CD4-positive, alpha-beta T cell treated with Interleukin-6 at 100 ng/mL for 8 hours (primary cell): ENCODE measurements at regions not wholly inside any gene's neighbourhood (a gene's known extent, or its start where the extent isn't known, plus 50 kb on each side); places are given as distances from the start of the nearest gene placed in this dataset.
"Not testable (repeated sequence)": the region's sequence is repeated elsewhere in the genome, so short reads cannot be mapped to it uniquely, and the experiment has no call there.

Experiments used
- DNase-seq: peaks from one replicate; pipeline ENCODE4 v3.0.0-alpha.2; 2020; ENCODE audit warnings: mixed read lengths, low spot score

DNA sequence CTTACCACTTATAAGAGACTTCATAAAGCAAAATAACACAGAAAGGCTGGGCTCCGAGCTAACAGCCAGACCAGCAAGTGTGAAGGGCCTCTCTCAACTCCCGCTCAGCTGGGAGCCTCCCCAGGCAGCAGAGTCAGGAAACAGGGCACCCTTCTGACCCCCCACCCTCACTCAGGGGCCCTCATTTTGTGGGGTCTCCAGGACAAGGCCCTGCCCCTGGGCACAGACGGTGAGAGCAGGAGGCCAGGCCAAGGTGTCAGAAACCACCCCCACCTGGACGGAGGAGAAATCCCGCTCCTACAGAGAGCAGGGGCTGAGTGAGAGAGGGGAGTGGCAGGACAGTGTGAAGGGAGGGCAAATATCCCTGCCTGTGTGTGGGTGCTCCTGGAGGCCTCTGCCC, 135.8 kb upstream of the FOXD4L5 start:
- DNase-seq: no peak

DNA sequence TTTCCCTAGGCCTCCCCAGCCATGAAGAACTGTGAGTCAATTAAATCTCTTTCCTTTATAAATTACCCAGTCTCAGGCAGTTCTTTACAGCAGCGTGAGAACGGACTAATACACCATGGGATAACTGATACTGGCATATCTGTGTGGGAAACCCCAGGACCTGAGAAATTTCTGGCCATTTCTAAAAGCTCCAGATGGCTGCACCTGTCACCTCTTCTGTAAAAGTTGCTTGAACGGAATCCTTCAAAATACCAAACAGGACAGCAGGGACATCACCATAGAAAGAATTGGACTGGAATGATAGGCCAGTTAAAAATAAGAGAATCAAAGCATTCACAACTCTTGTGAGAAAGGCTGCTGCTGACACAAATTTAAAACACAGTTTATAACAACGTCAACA, 134.0 kb upstream of the FOXD4L5 start:
- DNase-seq: not testable (repeated sequence)

DNA sequence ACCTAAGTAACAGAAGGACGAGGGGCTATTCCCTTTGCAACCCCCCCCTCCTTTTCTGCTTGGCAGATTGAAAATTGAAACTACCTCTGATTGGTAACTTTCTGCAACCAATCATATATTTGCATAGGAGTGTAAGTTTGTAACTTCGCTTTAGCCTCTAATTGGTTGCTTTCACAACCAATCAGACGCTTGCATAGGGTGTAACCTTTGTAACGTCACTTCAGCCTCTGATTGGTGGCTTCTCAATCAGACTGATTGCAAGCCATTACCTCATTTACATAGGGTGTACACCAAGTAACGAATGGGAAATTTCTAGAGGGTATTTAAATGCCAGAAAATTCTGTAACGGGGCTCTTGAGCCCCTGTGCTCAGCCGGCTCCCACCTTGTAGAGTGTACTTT, 131.9 kb upstream of the FOXD4L5 start:
- not testable (repeated sequence) for DNase-seq

DNA sequence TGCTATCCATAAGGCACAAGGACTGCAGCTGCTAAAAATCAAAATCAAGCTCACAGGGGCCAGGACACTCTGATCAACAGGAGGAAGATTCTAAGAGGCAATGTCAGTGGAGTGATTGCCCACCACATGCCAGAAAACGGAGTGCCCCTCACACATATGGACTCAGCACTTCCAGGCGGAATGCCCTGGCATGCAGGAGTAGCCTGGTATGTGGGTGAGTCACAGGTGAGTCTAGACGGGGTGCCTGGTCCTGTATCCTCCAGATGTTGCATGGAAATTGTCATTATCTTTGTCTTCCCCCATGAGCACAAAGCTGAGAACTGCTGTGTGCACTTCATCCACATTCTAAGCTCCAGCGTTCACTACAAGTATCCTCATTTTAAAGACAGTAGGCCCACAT, 129.2 kb upstream of the FOXD4L5 start:
- not testable (repeated sequence) for DNase-seq

DNA sequence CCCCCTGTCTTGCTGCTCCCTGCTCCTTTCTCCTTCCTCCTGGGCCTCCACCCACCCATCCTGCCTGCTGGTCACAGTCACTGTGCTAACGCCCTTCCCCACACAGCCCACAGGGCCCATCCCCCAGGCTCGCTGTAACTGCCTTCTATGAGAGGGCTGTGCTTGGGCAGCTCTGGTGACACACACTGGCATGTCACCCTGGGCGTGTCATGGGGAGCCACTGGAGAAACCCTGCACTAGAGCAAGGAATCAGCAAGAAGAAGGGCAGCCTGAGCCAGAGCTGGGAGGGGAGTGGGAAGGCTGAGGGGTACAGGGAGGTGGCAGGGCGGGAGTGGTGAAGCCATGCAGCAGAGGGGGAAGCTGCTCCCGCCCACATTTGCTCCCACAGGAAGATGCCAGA, 128.4 kb upstream of the FOXD4L5 start:
- DNase-seq: not testable (repeated sequence)

DNA sequence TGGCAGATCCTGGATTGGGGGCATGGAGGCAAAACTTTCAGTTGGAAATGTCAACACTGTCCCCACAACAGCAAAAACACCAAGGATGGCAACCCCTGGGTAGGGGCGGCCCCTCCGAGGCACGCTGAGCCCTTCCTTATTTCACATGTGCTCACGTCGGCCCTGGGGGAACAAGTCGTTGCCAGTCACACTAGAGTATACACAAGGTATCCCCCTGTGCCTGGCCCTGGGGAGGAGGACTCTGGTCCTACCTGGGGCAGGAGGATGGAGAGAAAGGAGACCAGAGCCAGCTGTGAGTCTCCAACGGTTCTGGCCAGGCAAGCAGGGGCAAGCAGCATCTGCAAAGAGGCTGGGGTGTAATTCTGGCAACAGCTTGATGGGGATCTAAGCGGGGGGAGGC, 126.9 kb upstream of the FOXD4L5 start:
- no peak for DNase-seq

DNA sequence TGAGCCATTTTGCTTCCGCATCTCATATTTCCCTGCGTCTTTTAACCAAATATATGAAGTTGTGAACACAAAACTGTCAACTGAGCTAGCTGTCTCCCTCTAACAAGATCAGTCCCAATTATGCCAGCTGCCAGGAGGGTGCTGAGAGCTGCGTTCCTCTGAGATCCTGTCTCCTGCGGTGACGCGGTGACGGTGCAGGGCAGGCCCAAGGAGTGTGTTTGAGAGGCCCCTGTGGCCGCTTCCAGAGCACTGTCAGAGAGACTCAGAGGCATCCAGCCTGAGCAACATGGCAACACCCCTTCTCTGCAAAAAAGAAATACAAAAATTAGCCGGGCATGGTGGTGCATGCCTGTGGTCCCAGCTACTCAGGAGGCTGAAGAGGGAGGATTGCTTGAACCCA, 126.3 kb upstream of the FOXD4L5 start:
- DNase-seq: no peak

DNA sequence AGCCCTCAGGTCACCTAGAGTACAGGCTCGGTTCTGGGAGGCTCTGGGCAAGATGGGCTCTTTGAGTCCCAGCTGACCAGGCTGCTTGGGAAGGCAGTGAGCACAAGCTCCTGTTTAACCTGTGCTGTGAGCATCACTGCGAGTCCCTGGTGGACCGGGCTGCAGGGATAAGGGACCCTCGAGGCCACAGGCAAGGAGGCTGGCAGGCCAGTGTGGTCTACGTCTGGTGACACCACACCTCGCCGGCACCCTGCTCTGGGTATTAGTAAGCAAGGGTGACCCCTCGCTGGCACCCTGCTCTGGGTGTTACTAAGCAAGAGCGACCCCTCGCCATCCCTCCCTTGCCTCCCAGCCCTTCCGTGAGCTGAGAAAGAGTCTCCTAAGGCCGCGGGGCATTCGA, 125.9 kb upstream of the FOXD4L5 start:
- DNase-seq: no peak

DNA sequence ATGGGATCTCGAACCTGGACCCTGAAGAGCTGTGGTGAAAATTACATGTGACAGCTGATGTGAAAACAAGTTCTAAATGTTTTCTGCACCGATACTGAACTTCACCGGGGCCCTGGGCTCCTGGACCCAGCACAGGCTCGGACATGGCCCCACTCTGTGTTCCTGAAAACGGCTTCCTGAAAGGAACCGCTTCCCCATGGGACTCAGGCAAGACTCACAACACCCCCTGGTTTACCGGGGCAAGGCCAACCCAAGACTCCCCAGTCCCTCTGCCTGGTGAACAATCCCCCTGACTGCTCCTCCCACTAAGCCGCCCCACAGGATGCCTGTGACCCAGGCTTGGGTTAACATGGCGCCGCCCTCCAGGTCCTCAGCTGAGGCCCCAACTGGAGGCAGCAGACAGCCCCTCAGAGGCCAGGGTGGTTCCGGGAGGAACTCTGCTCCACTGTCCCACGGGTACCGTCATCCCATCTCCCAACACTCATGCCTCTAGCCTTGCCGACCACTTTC, 124.5 kb upstream of the FOXD4L5 start:
- DNase-seq: no peak

DNA sequence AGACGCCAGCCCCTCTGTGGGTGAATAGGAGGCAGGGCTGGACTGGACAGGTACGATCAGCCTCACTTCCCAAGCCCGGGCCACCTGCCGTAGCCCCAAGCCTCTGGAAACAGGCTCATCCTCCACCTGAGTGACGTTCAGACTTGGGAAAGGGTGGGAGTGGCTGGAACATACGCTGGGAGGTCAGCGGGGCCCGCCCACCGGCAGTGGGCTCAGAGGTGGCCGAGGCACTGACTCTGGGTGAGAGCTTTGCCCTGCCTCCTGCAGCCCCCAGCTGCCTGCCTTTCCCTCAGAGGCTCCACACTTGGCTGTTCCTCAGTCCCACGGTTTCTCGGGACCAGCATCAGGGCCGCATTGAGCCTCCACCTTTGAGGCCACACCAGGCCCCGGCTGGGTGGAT, 123.8 kb upstream of the FOXD4L5 start:
- DNase-seq: not testable (repeated sequence)

DNA sequence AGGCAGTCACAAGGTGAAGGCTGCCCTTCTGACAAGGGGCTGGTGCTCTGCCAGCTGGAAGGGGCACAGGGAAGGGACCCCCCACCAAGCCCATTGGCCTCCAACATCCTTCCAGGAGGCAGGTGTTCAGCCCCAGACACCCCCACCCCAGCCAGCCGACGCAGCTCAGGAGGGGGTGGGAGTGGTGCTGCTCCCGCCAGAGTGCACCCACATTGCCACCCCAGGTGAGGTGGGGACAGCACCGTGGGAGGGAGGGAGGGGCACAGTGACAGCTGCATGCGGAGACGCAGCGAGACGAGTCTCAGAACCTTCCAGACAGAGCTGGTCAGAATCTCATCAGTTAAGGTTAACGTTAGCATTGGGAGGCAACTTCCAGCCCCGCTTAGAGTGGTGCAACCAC, 121.6 kb upstream of the FOXD4L5 start:
- not testable (repeated sequence) for DNase-seq

DNA sequence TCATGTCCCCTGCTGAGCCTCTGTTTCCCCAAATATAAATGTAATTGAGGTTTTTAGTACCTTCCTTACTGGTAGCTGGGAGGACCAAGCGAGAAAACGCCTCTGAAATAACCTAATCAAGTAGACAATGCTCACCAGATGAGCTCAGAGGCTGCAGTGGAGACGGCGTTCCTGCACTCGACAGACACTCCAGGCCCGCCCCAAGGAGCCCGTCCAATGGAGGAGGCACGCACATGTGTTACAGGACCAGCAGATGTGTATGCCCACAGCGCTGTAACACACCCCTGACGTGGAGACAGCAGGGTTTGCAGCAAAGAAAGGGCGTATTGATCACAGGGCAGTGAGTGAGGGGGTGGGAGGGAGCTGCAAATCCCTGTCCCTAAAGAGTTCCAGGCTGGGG, 120.8 kb upstream of the FOXD4L5 start:
- not testable (repeated sequence) for DNase-seq

DNA sequence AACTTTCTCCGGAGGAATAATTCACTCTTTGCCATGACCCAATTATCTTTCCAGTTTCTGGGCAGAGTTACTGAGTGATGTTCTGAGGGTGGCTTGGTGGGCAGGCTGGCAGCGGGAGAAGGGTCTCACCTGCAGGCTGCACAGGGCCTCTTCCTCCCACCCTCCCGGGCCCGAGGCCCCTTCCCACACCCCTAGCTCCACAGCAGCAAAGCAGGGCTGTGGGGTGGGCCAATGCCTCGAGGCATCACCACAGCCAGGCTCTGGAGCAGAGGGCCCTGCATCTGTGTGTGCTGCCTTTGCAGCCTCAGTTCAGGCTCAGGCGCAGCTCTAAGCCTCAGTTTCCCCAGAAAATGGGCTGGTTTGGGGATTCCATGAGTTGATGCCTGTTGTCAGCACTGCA, 120.2 kb upstream of the FOXD4L5 start:
- DNase-seq: no peak

DNA sequence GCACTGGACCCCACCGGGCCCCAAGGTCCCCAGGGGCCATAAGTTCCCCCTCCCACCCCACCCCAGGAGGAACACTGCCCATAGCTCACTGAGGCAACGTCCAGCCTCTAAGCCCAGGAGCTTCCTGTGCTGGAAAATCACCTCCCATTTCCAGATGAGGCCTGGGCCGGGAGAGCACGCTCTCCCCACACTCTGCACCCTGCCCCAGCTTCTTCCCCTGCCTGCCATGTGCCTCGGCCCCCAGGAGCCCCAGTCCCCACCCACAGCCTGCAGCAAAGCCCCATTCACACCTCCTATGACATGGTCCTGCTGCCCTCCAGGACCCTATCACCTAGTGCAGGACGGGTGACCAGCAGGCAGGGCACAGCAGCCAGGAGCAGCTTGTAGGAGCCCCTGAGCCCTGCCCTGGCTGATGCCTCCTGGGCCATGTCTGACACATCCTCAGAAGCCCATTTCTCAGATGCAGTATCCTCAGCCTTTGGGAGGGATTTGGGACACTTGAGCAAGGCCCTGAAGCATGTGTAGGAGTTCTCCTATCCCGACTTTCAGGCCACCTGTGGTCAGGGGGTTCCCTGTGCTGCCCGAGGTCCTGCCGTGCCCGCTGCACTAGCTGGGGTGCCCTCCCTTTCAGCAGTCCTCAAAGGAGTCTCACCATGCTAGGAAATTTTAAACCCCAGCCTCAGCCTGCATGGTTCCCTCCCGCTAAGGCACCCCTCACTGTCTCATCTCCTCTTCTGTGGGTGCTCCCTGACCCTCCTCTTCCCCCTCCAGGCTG, 119.4 kb upstream of the FOXD4L5 start:
- no peak for DNase-seq

DNA sequence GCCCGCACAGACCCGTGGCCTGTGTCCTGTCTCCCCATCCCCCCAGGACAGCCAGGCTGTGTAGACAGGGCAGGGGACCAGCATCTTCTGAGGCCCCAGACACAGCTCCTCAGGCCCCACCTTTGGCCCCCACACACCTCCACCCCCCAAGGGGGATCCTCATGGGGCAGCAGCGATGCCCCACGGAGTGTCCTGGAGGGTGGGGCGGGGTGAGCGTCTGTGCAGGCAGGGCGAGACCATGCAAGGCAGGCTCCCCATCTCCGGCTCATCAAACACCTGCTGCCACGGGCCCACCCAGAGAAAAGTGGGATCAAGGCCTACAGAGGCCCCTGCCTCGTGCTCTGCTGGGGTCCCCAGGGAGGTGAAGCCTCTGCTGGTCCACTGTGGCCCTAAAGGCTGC, 118.7 kb upstream of the FOXD4L5 start:
- no peak for DNase-seq

DNA sequence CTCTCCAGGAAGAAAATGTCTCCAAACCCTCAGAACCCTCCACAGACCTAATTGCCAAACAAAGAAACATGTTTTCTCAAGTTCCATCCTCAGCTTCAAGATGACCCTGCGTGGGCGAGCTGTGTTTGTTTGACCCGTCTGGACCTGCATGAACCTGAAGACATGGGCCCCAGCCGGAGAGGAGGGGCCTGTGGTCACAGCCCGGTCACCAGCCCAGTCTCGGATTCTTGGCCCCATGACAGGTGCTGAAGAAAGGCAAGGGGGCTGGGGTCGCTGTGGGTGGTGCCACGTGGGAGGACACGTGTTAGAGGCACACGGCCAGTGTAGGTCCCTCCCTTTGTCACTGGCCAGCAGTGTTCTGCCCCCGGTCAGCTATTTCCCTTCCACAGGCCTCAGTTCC, 118.1 kb upstream of the FOXD4L5 start:
- DNase-seq: not testable (repeated sequence)

DNA sequence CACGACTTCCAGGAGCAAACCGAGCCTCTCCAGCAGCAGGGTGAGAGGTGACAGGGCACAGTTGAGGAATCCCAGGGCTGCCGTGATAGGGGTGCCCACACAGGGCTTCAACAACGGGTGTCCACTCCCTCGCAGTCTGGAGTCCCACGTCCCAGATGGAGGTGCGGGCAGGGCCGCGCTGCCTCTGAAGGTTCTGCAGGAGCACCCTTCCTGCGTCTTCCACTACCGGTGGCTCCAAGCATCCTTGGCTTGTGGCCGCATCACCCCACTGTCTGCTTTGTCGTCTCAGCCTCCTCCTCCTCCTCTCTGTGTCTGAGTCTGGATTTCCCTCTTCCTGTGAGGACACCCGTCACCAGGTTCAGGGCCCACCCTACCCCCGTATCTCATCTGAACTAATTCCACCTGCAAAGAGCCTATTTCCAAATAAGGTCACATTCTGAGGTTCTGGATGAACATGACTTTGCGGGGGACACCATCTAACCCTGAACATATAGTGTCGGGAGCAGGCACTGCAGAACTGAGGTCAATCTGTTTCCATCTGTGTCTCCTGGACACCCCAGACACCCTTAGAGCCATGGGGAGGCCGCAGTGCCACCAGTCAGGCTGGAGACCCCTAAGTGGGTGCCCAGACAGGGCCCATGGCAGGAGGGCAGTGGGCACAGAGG, 117.3 kb upstream of the FOXD4L5 start:
- DNase-seq: not testable (repeated sequence)

DNA sequence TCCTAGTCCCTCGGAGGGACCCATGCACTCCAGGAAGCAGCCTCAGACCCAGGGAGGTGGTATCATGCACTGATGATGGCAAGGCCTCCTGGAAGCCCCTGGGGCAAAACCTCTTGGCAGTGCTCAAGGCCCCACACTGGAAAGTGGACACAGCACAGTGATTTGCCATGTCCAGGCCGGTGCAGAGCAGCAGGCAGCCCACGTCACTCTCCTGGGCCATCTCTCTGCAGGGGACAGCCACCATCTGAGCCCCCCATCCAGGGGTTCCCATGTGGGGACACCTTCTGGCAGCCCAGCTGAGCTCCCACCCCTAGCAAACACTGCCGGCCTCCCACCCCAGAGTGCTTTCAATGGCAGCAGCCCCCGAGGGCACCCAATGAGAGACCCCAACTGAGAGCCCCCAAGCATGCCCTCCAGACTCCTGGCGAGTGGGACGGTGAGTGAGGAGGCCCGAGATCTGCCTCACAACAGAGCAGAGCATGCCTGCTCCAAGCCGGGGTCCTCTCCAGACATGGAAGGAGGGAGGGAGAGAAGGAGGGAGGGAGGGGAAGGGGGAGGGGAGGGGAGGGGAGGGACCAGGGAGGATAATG, 116.5 kb upstream of the FOXD4L5 start:
- DNase-seq: not testable (repeated sequence)

DNA sequence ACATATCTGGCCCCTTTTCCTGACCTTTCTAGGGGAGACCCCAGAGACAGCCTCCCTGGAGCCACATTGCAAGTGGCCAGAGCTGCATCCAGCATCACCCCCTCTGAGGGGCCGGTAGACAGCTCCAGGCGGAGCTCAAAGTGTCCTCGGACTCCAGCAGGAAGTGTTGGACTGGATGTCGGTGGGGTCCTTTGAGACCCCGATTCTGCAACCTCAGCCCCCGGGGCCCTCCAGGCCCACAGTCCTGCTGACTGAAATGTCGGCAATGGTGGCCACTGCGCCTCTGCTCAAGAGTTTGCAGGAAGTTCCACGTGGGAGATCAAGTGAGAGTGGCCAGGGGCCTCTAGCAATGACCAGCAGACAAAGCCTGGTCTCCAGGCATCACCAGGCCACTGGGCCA, 115.9 kb upstream of the FOXD4L5 start:
- no peak for DNase-seq

DNA sequence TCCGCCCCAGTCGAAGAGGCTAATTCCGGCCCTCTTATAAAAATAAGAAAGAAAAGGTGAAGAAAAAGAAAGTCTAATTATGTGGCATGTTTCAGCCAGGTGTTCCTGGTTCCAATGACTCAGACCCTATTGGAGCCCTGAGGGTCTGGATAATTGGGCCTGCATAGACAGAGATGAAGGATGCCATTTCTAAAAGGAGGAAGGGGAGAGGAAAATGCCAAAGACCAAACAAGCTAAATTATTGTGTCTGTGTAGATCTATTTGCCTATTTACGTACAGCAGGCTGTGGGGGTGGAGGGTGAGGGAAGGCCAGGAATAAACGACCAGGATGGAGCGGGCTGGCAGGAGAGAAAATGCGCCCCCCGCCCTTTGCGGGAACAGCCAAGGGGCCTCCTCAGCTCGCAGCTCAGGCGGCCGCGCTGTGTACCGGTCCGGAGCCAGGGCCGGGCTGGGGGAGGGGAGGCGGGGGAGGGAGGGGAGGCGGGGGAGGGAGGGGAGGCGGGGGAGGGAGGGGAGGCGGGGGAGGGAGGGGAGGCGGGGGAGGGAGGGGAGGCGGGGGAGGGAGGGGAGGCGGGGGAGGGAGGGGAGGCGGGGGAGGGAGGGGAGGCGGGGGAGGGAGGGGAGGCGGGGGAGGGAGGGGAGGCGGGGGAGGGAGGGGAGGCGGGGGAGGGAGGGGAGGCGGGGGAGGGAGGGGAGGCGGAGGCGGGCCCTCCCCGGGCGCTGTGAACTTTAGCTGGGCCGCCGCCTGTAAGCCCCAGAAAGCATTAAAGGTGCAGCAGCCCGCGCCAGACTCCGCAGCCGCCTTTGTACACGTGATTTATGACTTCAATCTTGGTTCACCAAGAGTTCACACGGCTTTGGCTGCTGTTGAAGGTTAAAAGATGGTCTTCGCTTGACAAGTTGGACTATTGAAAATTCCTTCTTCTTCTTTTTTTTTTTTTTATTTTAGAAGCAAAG, 113.0 kb upstream of the FOXD4L5 start:
- DNase-seq: not testable (repeated sequence)

DNA sequence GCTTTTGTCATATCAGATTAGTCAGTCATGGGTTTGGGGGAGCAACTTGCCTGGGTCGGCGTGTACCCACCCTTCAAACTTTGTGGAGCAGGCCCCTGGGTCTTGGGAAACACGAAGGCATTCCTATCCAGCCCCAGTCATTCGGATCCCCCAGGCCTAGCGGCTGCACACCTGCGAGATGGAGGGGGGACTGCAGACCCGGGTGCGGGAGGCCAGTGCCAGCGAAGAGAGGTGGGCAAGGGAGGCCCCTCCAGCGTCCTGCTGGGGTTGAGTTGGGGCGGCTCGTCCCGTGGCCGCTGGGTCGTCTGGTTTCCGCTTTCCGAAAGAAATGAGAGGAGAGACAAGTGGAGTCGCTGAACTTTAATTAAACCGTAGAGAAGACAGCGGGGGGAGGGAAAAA, 112.2 kb upstream of the FOXD4L5 start:
- DNase-seq: not testable (repeated sequence)

DNA sequence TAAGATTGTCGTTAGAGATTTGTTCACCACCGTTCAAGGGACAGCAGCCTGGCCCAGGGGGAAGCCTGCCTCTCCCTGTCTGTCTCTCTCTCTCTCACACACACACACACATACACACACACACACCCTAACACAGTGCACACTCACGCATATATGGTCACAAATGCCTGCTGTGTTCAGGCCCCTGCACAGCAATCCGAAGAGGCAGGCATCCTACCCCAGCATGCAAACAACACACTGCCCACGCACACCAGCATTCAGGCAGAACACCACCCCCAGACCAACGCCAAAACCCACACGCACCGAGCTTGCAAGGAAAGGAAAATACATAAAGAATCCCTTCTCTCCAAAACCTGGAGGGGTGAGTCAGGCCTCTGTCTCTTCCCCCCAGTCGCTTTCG, 111.6 kb upstream of the FOXD4L5 start:
- DNase-seq: not testable (repeated sequence)
